ENCODE measurements at regions not wholly inside any gene's neighbourhood (a gene's known extent, or its start where the extent isn't known, plus 50 kb on each side); places are given as distances from the start of the nearest gene placed in this dataset.

DNA sequence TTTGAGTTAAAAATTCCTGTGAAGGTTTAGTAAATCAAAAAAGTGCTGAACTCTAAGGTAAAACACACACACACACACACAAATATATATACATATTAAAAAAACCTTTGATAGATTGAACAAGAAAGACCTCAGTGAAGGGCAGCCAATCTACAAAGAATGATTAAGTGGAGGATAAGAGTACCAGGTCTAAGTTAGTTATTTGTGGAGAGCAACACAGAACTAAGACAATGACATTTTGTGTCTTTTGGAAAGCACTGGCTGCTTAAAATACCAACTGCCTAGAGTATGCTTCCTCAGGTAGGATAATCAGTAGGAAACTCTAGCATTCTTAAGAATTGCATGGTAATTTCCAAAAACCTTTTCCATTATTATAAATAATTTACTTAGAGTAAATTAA, 481.4 kb upstream of the SYT4 start:
- Histone ChIP-seq H3K36me3 (ENCODE audit: control insufficient read depth in 2 of 2, extremely low read depth in 1 of 2, insufficient read depth in 2 of 2, low read length in 2 of 2) (no peaks in the 10 kb centered on the region), H3K4me3 (ENCODE audit: control insufficient read depth in 2 of 3, extremely low read depth in 1 of 3, insufficient read depth in 2 of 3, low read depth in 1 of 3, low read length in 3 of 3) (no peak overlapping the region), H3K27ac (ENCODE audit: control insufficient read depth, insufficient read depth, low read length) (no peak overlapping the region), H3K4me2 (ENCODE audit: control insufficient read depth, extremely low read depth, insufficient read depth, low read depth, low read length) (no peak overlapping the region), H3K9me1 (ENCODE audit: control insufficient read depth, extremely low read depth, insufficient read depth, low read length) (no peaks in the 10 kb centered on the region), H3K9ac (ENCODE audit: control insufficient read depth, extremely low read depth, insufficient read depth, low read length) (no peak overlapping the region), H3K27me3 (ENCODE audit: control insufficient read depth, extremely low read depth, insufficient read depth, low read length) (no peaks in the 10 kb centered on the region), H3K9me3 (ENCODE audit: control insufficient read depth, low read depth, low read length) (no peaks in the 10 kb centered on the region), H2AFZ (ENCODE audit: control insufficient read depth, low read length) (no peak overlapping the region), H4K20me1 (ENCODE audit: control insufficient read depth, extremely low read depth, insufficient read depth, low read length) (no peaks in the 10 kb centered on the region), H3K79me2 (ENCODE audit: control insufficient read depth, insufficient read depth, low read length) (no peaks in the 10 kb centered on the region), H3K4me1 (ENCODE audit: control insufficient read depth, extremely low read depth, insufficient read depth, low read length) (no peaks in the 10 kb centered on the region)
- dilution Hi-C loops (cut with MboI; ENCODE audit: extremely low pct_ligation_motif_present, low sequenced_read_pairs): no loop called here
- FAIRE-seq: no peak
- TF ChIP-seq, protein P1, sequence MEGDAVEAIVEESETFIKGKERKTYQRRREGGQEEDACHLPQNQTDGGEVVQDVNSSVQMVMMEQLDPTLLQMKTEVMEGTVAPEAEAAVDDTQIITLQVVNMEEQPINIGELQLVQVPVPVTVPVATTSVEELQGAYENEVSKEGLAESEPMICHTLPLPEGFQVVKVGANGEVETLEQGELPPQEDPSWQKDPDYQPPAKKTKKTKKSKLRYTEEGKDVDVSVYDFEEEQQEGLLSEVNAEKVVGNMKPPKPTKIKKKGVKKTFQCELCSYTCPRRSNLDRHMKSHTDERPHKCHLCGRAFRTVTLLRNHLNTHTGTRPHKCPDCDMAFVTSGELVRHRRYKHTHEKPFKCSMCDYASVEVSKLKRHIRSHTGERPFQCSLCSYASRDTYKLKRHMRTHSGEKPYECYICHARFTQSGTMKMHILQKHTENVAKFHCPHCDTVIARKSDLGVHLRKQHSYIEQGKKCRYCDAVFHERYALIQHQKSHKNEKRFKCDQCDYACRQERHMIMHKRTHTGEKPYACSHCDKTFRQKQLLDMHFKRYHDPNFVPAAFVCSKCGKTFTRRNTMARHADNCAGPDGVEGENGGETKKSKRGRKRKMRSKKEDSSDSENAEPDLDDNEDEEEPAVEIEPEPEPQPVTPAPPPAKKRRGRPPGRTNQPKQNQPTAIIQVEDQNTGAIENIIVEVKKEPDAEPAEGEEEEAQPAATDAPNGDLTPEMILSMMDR (optimal IDR thresholded peaks at IDR 0.05 in 1 of 3, IDR thresholded peaks at IDR 0.05 in 1 of 3, conservative IDR thresholded peaks at IDR 0.05 in 1 of 3; ENCODE audit: extremely low read depth in 1 of 3, insufficient read depth in 2 of 3, low read length in 3 of 3): no peak
- no peak for TF ChIP-seq EZH2 (IDR thresholded peaks at IDR 0.05; ENCODE audit: low read length)
- no peak for DNase-seq (ENCODE audit: low read depth, low spot score)

DNA sequence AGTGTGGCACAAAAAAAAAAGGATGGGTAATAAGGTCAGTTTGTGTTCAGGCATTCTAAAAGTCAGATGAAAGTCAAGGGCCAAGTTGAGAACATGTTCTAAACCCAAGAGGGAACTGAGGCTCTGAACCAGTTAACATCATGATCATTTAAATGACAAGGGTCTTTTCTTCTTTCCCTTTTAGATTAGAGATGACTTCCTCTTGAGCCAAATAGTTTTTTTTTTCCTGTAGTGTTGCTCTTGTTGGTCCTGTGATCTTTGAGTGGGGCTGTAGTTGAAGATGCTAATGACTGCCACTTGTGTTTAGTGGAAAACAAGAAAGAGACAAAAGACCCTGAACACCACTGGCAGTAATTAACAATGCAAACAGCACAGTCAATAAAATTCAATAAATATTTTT, 482.7 kb upstream of the SYT4 start:
- H3K9me3 ChIP-seq (ENCODE audit: control insufficient read depth, low read depth, low read length): no peaks in the 10 kb centered on the region
- H4K20me1 ChIP-seq (ENCODE audit: control insufficient read depth, extremely low read depth, insufficient read depth, low read length): no peaks in the 10 kb centered on the region
- H3K79me2 ChIP-seq (ENCODE audit: control insufficient read depth, insufficient read depth, low read length): no peaks in the 10 kb centered on the region
- no peak overlapping the region for H3K9ac ChIP-seq (ENCODE audit: control insufficient read depth, extremely low read depth, insufficient read depth, low read length)
- FAIRE-seq (no peak), DNase-seq (ENCODE audit: low read depth, low spot score) (no peak)
- no peaks in the 10 kb centered on the region for H3K9me1 ChIP-seq (ENCODE audit: control insufficient read depth, extremely low read depth, insufficient read depth, low read length)
- dilution Hi-C loops (cut with MboI; ENCODE audit: extremely low pct_ligation_motif_present, low sequenced_read_pairs): no loop called here
- H2AFZ ChIP-seq (ENCODE audit: control insufficient read depth, low read length): no peak overlapping the region
- no peaks in the 10 kb centered on the region for H3K36me3 ChIP-seq (ENCODE audit: control insufficient read depth in 2 of 2, extremely low read depth in 1 of 2, insufficient read depth in 2 of 2, low read length in 2 of 2)
- no peak for TF ChIP-seq EZH2 (IDR thresholded peaks at IDR 0.05; ENCODE audit: low read length)
- TF ChIP-seq, protein P1 (optimal IDR thresholded peaks at IDR 0.05 in 1 of 3, IDR thresholded peaks at IDR 0.05 in 1 of 3, conservative IDR thresholded peaks at IDR 0.05 in 1 of 3; ENCODE audit: extremely low read depth in 1 of 3, insufficient read depth in 2 of 3, low read length in 3 of 3): no peak
- no peak overlapping the region for H3K4me3 ChIP-seq (ENCODE audit: control insufficient read depth in 2 of 3, extremely low read depth in 1 of 3, insufficient read depth in 2 of 3, low read depth in 1 of 3, low read length in 3 of 3)
- H3K4me1 ChIP-seq (ENCODE audit: control insufficient read depth, extremely low read depth, insufficient read depth, low read length): no peaks in the 10 kb centered on the region
- no peak overlapping the region for H3K27ac ChIP-seq (ENCODE audit: control insufficient read depth, insufficient read depth, low read length)
- no peak overlapping the region for H3K4me2 ChIP-seq (ENCODE audit: control insufficient read depth, extremely low read depth, insufficient read depth, low read depth, low read length)
- H3K27me3 ChIP-seq (ENCODE audit: control insufficient read depth, extremely low read depth, insufficient read depth, low read length): no peaks in the 10 kb centered on the region

Measured in keratinocyte (primary cell).